GM20000 (cell line): ENCODE measurements at regions not wholly inside any gene's neighbourhood (a gene's known extent, or its start where the extent isn't known, plus 50 kb on each side); places are given as distances from the start of the nearest gene placed in this dataset.

Source experiments
- DNase-seq: peaks from one replicate; pipeline ENCODE4 v3.0.0; 2012; ENCODE audit warnings: low spot score
- TF ChIP-seq, protein P1 (sequence below): IDR thresholded peaks from 2 replicates; pipeline ENCODE4 v1.5.1; 2012; ENCODE audit warnings: mild to moderate bottlenecking, control low read depth; ENCODE audit errors: extremely low read depth, missing control alignments

DNA sequence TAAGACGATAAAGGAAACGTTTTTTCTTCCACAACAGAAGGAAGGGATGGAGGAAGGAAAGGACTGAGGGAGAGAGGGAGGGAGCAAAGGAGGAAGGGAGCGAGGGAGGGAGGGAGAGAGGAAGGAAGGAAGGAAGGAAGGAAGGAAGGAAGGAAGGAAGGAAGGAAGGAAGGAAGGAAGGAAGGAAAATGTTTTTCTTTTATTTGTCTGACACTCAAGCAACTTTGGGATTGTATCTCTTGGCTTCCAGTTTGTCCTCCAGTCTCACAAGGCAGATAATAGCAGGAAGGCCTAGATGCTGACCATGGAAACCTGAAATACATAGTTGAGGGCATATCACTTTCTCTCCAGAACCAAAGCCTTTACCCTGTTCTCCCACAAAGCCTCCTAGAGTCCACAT lies 226.7 kb downstream of the ZNF674 start:
- TF ChIP-seq, protein P1, sequence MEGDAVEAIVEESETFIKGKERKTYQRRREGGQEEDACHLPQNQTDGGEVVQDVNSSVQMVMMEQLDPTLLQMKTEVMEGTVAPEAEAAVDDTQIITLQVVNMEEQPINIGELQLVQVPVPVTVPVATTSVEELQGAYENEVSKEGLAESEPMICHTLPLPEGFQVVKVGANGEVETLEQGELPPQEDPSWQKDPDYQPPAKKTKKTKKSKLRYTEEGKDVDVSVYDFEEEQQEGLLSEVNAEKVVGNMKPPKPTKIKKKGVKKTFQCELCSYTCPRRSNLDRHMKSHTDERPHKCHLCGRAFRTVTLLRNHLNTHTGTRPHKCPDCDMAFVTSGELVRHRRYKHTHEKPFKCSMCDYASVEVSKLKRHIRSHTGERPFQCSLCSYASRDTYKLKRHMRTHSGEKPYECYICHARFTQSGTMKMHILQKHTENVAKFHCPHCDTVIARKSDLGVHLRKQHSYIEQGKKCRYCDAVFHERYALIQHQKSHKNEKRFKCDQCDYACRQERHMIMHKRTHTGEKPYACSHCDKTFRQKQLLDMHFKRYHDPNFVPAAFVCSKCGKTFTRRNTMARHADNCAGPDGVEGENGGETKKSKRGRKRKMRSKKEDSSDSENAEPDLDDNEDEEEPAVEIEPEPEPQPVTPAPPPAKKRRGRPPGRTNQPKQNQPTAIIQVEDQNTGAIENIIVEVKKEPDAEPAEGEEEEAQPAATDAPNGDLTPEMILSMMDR = no peak
- no peak for DNase-seq

DNA sequence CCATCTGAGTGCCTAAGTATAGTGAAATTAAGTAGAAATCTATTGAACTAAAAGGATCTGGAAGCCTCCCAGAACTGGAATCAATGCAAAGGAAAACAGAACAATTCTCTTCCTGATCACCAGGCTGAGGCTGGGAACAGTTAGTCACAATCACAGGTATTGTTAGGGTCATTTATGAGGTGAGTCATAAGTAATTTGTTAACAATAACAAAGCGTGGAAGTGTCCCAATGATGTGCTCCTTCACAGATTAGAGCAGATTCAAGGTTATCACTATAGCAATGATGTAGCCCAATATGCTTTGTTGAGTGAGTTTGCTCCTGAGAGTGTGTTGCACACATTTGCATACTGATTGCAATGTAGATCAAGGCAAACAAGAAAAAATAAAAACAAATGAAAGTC lies 228.1 kb downstream of the ZNF674 start:
- no peak for DNase-seq

DNA sequence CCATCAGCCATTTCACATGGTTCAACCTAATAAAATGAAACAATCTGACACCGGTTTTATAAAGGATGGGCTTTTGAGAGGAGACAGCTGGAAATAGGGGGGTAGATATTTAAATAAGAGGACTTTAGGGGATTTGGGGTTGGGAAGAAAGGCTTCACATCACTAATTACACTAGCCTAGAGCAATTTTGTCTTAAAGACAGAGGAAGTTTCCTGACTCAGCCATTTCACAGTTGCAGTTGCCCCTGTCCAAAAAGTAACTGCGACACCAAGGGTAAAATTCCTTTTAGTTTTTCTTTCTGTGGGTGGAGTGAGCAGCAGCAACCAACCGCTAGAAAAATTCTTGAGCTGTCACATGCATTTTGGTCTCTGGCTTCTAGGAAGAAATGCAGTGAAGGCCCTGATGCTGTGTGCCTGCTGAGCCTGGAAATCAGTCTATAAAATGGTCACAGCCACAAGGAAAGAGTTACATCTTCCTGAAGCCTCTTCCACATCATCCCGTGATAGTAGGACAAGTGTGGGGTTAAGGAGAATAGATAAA lies 233.6 kb downstream of the ZNF674 start:
- TF ChIP-seq, protein P1 = no peak
- no peak for DNase-seq

More for the DNA sequence above, 228.1 kb downstream of the ZNF674 start:
- TF ChIP-seq, protein P1 = no peak

DNA sequence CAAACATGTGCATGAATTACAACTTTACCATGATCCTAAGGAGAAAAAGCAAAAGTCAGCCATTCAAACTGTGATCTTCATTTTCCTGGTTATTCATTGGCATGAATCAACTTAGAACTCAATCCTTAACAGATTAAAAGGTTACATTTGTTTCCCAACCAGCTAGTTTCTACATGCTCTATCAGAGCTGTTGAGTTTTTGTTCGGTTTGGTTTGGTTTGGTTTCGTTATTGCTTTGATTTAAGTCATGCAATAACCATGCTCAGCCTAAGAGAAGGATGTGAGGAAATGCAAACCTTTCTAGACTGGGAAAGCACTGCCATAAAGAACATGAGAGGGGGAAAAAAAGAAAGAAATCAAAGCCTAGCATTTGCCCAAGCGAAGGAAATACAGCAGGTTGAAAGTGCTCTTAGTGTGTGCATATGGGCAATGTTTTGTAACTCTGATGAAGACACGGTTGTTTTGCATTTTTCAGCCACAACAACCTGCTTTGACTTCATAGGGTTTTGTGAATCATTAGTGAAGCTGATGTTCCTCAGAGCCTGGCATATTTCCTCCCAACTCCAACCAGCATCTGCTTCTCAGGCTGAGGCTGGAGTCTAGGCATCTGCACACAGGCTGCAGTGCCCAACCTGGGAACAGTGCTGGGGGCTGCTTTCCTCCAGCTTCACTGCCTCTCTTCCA lies 234.3 kb downstream of the ZNF674 start:
- TF ChIP-seq, protein P1 = no peak
- DNase-seq = no peak

DNA sequence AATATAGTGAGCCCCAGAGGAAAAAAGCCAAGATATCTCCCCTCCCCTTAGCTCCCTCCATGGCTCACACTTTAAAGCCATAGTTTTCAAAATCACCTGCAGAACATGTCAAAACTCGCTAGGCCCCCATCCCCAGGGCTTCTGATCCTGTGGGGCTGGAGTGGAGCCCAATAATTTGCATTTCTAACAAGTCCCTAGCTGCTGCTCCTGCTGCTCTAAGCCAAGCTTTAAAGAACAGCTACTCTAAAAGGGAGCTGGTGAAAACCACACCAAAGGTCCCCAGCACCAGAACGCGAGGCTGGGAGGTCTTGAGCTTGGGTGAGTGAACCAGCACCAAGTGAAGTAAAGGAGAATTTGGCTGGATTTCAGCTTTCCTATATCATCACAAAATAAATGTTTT lies 237.1 kb downstream of the ZNF674 start:
- TF ChIP-seq, protein P1 = no peak

DNA sequence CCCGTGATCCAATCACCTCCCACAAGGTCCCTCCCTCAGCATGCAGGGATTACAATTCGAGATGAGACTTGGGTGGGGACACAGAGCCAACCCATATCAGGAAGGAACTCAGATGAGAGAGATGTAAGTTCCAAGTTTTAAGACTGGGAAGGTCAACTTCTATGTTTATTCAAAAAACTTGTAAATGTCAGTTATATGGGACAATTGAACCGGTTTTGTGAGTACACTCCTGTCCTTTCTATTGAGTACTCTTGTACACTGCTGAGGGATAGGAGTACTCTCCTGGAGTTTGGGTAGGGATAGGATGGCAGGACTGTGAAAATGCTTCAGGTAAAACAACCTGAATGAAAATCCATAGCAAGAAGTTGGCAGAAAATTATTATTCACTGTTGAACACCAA lies 239.1 kb downstream of the ZNF674 start:
- TF ChIP-seq, protein P1 = no peak
- DNase-seq = no peak

More for the DNA sequence above, 237.1 kb downstream of the ZNF674 start:
- no peak for DNase-seq

DNA sequence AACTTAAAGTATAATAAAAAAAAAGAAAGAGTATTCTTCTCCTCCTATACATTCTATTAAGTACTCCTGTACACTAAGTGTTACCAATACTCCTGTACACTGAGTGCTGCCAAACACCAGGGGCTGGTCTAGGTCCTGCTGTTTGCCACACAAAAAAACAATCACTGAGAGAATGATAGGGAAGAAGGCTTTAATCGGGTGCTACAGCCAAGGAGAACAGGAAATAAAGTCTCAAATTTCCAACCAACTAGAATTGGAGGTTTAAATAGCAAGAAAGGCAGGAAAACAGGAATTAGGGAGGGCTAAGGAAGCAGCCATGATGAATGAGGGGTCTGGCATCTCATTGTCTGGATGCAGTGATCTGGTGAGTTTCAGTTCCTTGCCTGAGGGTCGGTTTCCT lies 239.8 kb downstream of the ZNF674 start:
- TF ChIP-seq, protein P1 = no peak
- DNase-seq = no peak
